ENCODE measurements at regions not wholly inside any gene's neighbourhood (a gene's known extent, or its start where the extent isn't known, plus 50 kb on each side); places are given as distances from the start of the nearest gene placed in this dataset.

- H3K4me1 Mint-ChIP-seq, result peaks cover 5% of the 10 kb centered on the region in 2 experiments; a peak in 2 of 4 replicates
- no peak overlapping the region for H3K27ac Mint-ChIP-seq
- Histone ChIP-seq H3K23ac (ENCODE audit: insufficient read length, low read depth, low read length) (no peak overlapping the region), H2BK5ac (ENCODE audit: insufficient read length, low read length) (no peak overlapping the region), H3K27me3 (ENCODE audit: insufficient read depth, low read length) (no peaks in the 10 kb centered on the region), H4K8ac (replicated peaks; ENCODE audit: insufficient read length, low read depth, low read length) (no peak overlapping the region), H3K18ac (ENCODE audit: insufficient read length, low read depth, low read length) (no peak overlapping the region), H3K14ac (ENCODE audit: insufficient read depth, low read length) (no peak overlapping the region), H2AK5ac (ENCODE audit: insufficient read length, low read length) (no peak overlapping the region), H3K4me2 (ENCODE audit: insufficient read depth, insufficient read length, low read length) (no peak overlapping the region), H4K91ac (ENCODE audit: insufficient read length, low read depth, low read length) (no peak overlapping the region), H2BK15ac (ENCODE audit: low read depth, low read length) (no peak overlapping the region), H2BK12ac (ENCODE audit: insufficient read length, low read depth, low read length) (no peak overlapping the region), H3K79me1 (ENCODE audit: insufficient read depth, low read depth, low read length, poor library complexity, severe bottlenecking) (no peaks in the 10 kb centered on the region), H2AFZ (ENCODE audit: low read length) (no peak overlapping the region), H3K4me1 (ENCODE audit: insufficient read depth, low read length) (no peaks in the 10 kb centered on the region), H3K23me2 (ENCODE audit: insufficient read length, low read depth, low read length, poor library complexity, severe bottlenecking) (no peaks in the 10 kb centered on the region), H3K4ac (ENCODE audit: low read depth, low read length) (no peak overlapping the region), H3K9me3 (ENCODE audit: control insufficient read depth, low read depth, low read length) (no peaks in the 10 kb centered on the region), H4K20me1 (ENCODE audit: control insufficient read depth, insufficient read depth, insufficient read length) (no peaks in the 10 kb centered on the region), H4K5ac (ENCODE audit: insufficient read length, low read depth, low read length) (no peak overlapping the region), H2BK120ac (ENCODE audit: low read depth, low read length, poor library complexity, severe bottlenecking) (no peak overlapping the region), H3T11ph (ENCODE audit: low read length) (no peak overlapping the region), H2BK20ac (ENCODE audit: low read depth, low read length, poor library complexity, severe bottlenecking) (no peak overlapping the region), H3K56ac (ENCODE audit: insufficient read length, low read depth, low read length) (no peak overlapping the region), H3K9ac (ENCODE audit: extremely low read depth, insufficient read length, low read length) (no peak overlapping the region), H3K79me2 (ENCODE audit: insufficient read depth, low read length) (no peaks in the 10 kb centered on the region), H3K27ac (ENCODE audit: insufficient read length, low read depth, low read length) (no peak overlapping the region)
- 100% methylated on average over 1 of the region's 4 CpGs for WGBS (ENCODE audit: extremely low coverage, insufficient read length, low lambda C conversion rate)
- H3K27me3 Mint-ChIP-seq (ENCODE audit: low read depth), result no peaks in the 10 kb centered on the region
- no peak overlapping the region for H3K4me3 Mint-ChIP-seq
- DNase-seq, result no peak
- peaks cover 0 to 4% (median 2%) of the 10 kb centered on the region in 3 experiments; a peak in 3 of 7 replicates for H3K36me3 Mint-ChIP-seq (ENCODE audit: insufficient read depth in 1 of 3, low read depth in 3 of 3)
- no peak for TF ChIP-seq CTCF (conservative IDR thresholded peaks at IDR 0.05)
- peaks cover 0 to 19% of the 10 kb centered on the region in 2 experiments; a peak in 4 of 5 replicates for H3K9me3 Mint-ChIP-seq
Measured at GRCh38 chr5:20040901-20041300, 52.9 kb upstream of the CDH18 start.
